ENCODE measurements at regions not wholly inside any gene's neighbourhood (a gene's known extent, or its start where the extent isn't known, plus 50 kb on each side); places are given as distances from the start of the nearest gene placed in this dataset.

GRCh38 chr2:34291076-34291475 is 692.0 kb upstream of the FAM98A start:
- DNase-seq (ENCODE audit: low spot score) = no peak
- no peak for TF ChIP-seq CTCF (IDR thresholded peaks at IDR 0.05)
- ATAC-seq (ENCODE audit: low FRiP score) = no peak

GRCh38 chr2:34288016-34288415 is 688.9 kb upstream of the FAM98A start:
- no peak for DNase-seq (ENCODE audit: low spot score)
- TF ChIP-seq CTCF (IDR thresholded peaks at IDR 0.05) = no peak
- no peak for ATAC-seq (ENCODE audit: low FRiP score)

- ATAC-seq (ENCODE audit: low FRiP score) = no peak
- no peak for TF ChIP-seq CTCF (IDR thresholded peaks at IDR 0.05)
- no peak for DNase-seq (ENCODE audit: low spot score)
Measured at GRCh38 chr2:34280606-34281005, 681.5 kb upstream of the FAM98A start.

- DNase-seq (ENCODE audit: low spot score) (no peak), ATAC-seq (ENCODE audit: low FRiP score) (no peak)
- no peak for TF ChIP-seq CTCF (IDR thresholded peaks at IDR 0.05)
Measured at GRCh38 chr2:34266908-34267697, 668.0 kb upstream of the FAM98A start.

GRCh38 chr2:34261701-34262100 is 662.6 kb upstream of the FAM98A start:
- TF ChIP-seq CTCF (IDR thresholded peaks at IDR 0.05) = no peak
- DNase-seq (ENCODE audit: low spot score) (no peak), ATAC-seq (ENCODE audit: low FRiP score) (no peak)

GRCh38 chr2:34254272-34254878 is 655.3 kb upstream of the FAM98A start:
- DNase-seq (ENCODE audit: low spot score) (no peak), ATAC-seq (ENCODE audit: low FRiP score) (no peak)

More at GRCh38 chr2:34254272-34254878, 655.3 kb upstream of the FAM98A start:
- TF ChIP-seq CTCF (IDR thresholded peaks at IDR 0.05) = no peak

Data from omental fat pad (tissue), 3 donors.